Astrocyte (in vitro differentiated cells and primary cell): ENCODE measurements at regions not wholly inside any gene's neighbourhood (a gene's known extent, or its start where the extent isn't known, plus 50 kb on each side); places are given as distances from the start of the nearest gene placed in this dataset.

Experiments used
- EZH2 ChIP-seq: IDR thresholded peaks from 2 replicates; pipeline ENCODE4 v1.6.1; 2012; ENCODE audit warnings: mild to moderate bottlenecking, low read length, inconsistent platforms; ENCODE audit not compliant: insufficient read depth
- TF ChIP-seq, protein P1 (sequence below): IDR thresholded peaks from 2 replicates; pipeline ENCODE4 v1.5.1; 2011; ENCODE audit warnings: low read depth, mild to moderate bottlenecking, inconsistent platforms, low read length, moderate library complexity; ENCODE audit not compliant: insufficient read depth

DNA sequence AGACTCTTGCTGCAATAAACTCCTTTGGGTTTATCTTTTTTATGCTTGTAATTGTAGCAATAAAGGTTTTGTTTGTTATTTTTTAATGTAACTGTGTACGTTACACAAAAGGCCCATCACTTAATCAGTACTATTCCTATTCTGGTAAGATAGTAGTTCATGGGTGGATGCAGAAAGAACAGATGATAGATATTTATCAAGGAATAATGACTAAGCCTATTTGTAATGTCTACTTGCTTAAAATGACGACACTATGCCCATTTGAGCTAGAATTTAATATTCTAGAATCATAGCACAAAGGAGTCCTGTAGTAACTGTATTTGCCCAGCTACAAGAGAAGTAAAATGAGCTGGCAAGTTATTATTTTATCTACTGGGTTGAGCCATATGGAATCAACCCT, 235.4 kb upstream of the DYNLRB2 start:
- TF ChIP-seq, protein P1, sequence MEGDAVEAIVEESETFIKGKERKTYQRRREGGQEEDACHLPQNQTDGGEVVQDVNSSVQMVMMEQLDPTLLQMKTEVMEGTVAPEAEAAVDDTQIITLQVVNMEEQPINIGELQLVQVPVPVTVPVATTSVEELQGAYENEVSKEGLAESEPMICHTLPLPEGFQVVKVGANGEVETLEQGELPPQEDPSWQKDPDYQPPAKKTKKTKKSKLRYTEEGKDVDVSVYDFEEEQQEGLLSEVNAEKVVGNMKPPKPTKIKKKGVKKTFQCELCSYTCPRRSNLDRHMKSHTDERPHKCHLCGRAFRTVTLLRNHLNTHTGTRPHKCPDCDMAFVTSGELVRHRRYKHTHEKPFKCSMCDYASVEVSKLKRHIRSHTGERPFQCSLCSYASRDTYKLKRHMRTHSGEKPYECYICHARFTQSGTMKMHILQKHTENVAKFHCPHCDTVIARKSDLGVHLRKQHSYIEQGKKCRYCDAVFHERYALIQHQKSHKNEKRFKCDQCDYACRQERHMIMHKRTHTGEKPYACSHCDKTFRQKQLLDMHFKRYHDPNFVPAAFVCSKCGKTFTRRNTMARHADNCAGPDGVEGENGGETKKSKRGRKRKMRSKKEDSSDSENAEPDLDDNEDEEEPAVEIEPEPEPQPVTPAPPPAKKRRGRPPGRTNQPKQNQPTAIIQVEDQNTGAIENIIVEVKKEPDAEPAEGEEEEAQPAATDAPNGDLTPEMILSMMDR: no peak
- TF ChIP-seq EZH2: no peak
